GM23338 (cell line): ENCODE measurements at regions not wholly inside any gene's neighbourhood (a gene's known extent, or its start where the extent isn't known, plus 50 kb on each side); places are given as distances from the start of the nearest gene placed in this dataset.

ENCODE experiments used
- ATAC-seq: fragments of 200-7000 bp; cut with Tn5 transposase; 3 replicates; pipeline ENCODE4 v1.9.1; 2020
- DNase-seq: peaks from one replicate; pipeline ENCODE4 v3.0.0-alpha.2; 2015; ENCODE audit warnings: low spot score
- H2AFZ ChIP-seq: fragments of 200-600 bp; sonication (generic); 2 replicates; pipeline ENCODE4 v1.8.0; 2016; ENCODE audit warnings: antibody characterized with exemption, mild to moderate bottlenecking, moderate library complexity
- H3F3A ChIP-seq: fragments of 200-600 bp; sonication (generic); replicated peaks from 2 replicates; pipeline ENCODE4 v1.8.0; 2017; ENCODE audit warnings: antibody characterized with exemption, mixed run types, low read depth
- H3K27ac ChIP-seq: fragments of 200-600 bp; sonication (generic); 2 replicates; pipeline ENCODE4 v1.6.1; 2016; ENCODE audit warnings: low read depth
- H3K27me3 ChIP-seq: fragments of 200-600 bp; sonication (generic); 2 replicates; pipeline ENCODE4 v1.8.0; 2016; ENCODE audit warnings: mild to moderate bottlenecking, mixed run types, moderate library complexity; ENCODE audit not compliant: insufficient read depth
- H3K36me3 ChIP-seq: fragments of 200-600 bp; sonication (generic); 2 replicates; pipeline ENCODE4 v1.8.0; 2016; ENCODE audit warnings: mild to moderate bottlenecking; ENCODE audit not compliant: insufficient read depth
- H3K4me1 ChIP-seq: fragments of 200-600 bp; sonication (generic); 2 replicates; pipeline ENCODE4 v1.8.0; 2016; ENCODE audit warnings: mild to moderate bottlenecking, moderate library complexity; ENCODE audit not compliant: insufficient read depth
- H3K4me2 ChIP-seq: fragments of 200-600 bp; sonication (generic); 2 replicates; pipeline ENCODE4 v1.7.1; 2017; ENCODE audit warnings: mixed run types
- H3K4me3 ChIP-seq: fragments of 200-600 bp; sonication (generic); 2 replicates; pipeline ENCODE4 v1.6.1; 2016; ENCODE audit warnings: mixed run types
- H3K79me2 ChIP-seq: fragments of 200-600 bp; sonication (generic); replicated peaks from 2 replicates; pipeline ENCODE4 v1.8.0; 2017; ENCODE audit warnings: mild to moderate bottlenecking; ENCODE audit not compliant: insufficient read depth
- H3K9me2 ChIP-seq: fragments of 200-600 bp; sonication (generic); 2 replicates; pipeline ENCODE4 v1.8.0; 2017; ENCODE audit not compliant: insufficient read depth
- H4K20me1 ChIP-seq: fragments of 200-600 bp; sonication (generic); replicated peaks from 2 replicates; pipeline ENCODE4 v1.8.0; 2017; ENCODE audit warnings: mild to moderate bottlenecking; ENCODE audit not compliant: insufficient read depth
- H3K27ac Mint-ChIP-seq: 2 replicates; pipeline ENCODE4 v1.8.0; 2020; ENCODE audit warnings: inconsistent platforms, mild to moderate bottlenecking, moderate library complexity, mixed read lengths
- H3K27me3 Mint-ChIP-seq: 3 replicates; pipeline ENCODE4 v1.8.0; 2022; ENCODE audit warnings: low read depth, mild to moderate bottlenecking, moderate library complexity, mixed read lengths, inconsistent platforms; ENCODE audit not compliant: insufficient read depth, poor library complexity
- H3K36me3 Mint-ChIP-seq: 3 replicates; pipeline ENCODE4 v1.8.0; 2021; ENCODE audit warnings: low read depth, mild to moderate bottlenecking, inconsistent platforms, moderate library complexity, mixed read lengths
- H3K4me1 Mint-ChIP-seq: 3 replicates; pipeline ENCODE4 v1.8.0; 2020; ENCODE audit warnings: mild to moderate bottlenecking, inconsistent platforms, mixed read lengths
- H3K4me3 Mint-ChIP-seq: 3 replicates; pipeline ENCODE4 v1.8.0; 2021; ENCODE audit warnings: moderate library complexity, mild to moderate bottlenecking, inconsistent platforms, mixed read lengths
- H3K9me3 Mint-ChIP-seq: 3 replicates; pipeline ENCODE4 v1.8.0; 2020; ENCODE audit warnings: moderate library complexity, mild to moderate bottlenecking, inconsistent platforms, mixed read lengths
- CTCF ChIP-seq, 2 experiments: fragments of 200-600 bp in 1 of 2; sonication (generic) in 1 of 2; conservative IDR thresholded peaks; 2 replicates each; pipeline versions ENCODE4 v1.5.1 to v1.6.1; 2016 to 2017; ENCODE audit warnings: antibody characterized with exemption in 2 of 2, low read depth in 2 of 2, mild to moderate bottlenecking in 2 of 2, moderate library complexity in 1 of 2
- JUNB ChIP-seq: IDR thresholded peaks from one replicate; pipeline ENCODE4 v1.6.1; 2016; ENCODE audit warnings: antibody characterized with exemption; ENCODE audit not compliant: unreplicated experiment
- POLR2AphosphoS5 ChIP-seq: IDR thresholded peaks from 2 replicates; pipeline ENCODE4 v1.6.1; 2016; ENCODE audit warnings: antibody characterized with exemption, low read depth
- STAT1 ChIP-seq: IDR thresholded peaks from one replicate; pipeline ENCODE4 v1.6.1; 2016; ENCODE audit warnings: antibody characterized with exemption; ENCODE audit not compliant: unreplicated experiment
- ZNF462 ChIP-seq: fragments of 250-450 bp; sonication (Bioruptor Pico); IDR thresholded peaks from 2 replicates; pipeline ENCODE4 v1.5.0; 2020; ENCODE audit warnings: mild to moderate bottlenecking, moderate library complexity

GRCh38 chrX:10759141-10759799, 138.9 kb upstream of the MID1 start:
- H3K27ac Mint-ChIP-seq = peak overlapping the region; percentile 91
- no peaks in the 10 kb centered on the region for H3K9me3 Mint-ChIP-seq
- no peaks in the 10 kb centered on the region for H3K9me2 ChIP-seq
- peaks cover 44% of the 10 kb centered on the region for H3K4me1 Mint-ChIP-seq
- H3K27me3 Mint-ChIP-seq = peaks cover 3% of the 10 kb centered on the region
- H4K20me1 ChIP-seq = no peaks in the 10 kb centered on the region
- H3K4me3 Mint-ChIP-seq = peak overlapping the region; percentile 27
- H3K4me1 ChIP-seq = peaks cover 28% of the 10 kb centered on the region
- no peaks in the 10 kb centered on the region for H3K27me3 ChIP-seq
- H2AFZ ChIP-seq = no peak overlapping the region
- DNase-seq = peak; percentile 56
- no peaks in the 10 kb centered on the region for H3K36me3 Mint-ChIP-seq
- H3K4me3 ChIP-seq = peak overlapping the region; percentile 26; the same call in 1 of the 2 replicates
- H3K4me2 ChIP-seq = peak overlapping the region; percentile 66
- no peaks in the 10 kb centered on the region for H3K36me3 ChIP-seq
- peaks cover 4% of the 10 kb centered on the region; the same call in 1 of the 2 replicates for H3F3A ChIP-seq
- TF ChIP-seq JUNB = no peak
- TF ChIP-seq STAT1 = no peak
- TF ChIP-seq CTCF (conservative IDR thresholded peaks at IDR 0.05; ENCODE audit: low read depth in 2 of 2) = no peak
- peak; percentile 37; the same call in 1 of the 2 replicates for TF ChIP-seq POLR2AphosphoS5
- TF ChIP-seq ZNF462 = no peak
- peak; percentile 89 for ATAC-seq
- no peaks in the 10 kb centered on the region for H3K79me2 ChIP-seq
- H3K27ac ChIP-seq = peak overlapping the region; percentile 93
